Small intestine (tissue), 7 donors: ENCODE measurements at regions not wholly inside any gene's neighbourhood (a gene's known extent, or its start where the extent isn't known, plus 50 kb on each side); places are given as distances from the start of the nearest gene placed in this dataset.
"Not testable (repeated sequence)": the region's sequence is repeated elsewhere in the genome, so short reads cannot be mapped to it uniquely, and the experiment has no call there.

Source experiments
- DNase-seq, 2 donors: peaks; one replicate each; pipeline versions ENCODE4 v3.0.0 to v3.0.0-alpha.2; 2013
- FAIRE-seq: peaks from 2 replicates; lab custom pipeline; 2012; peaks lifted over from hg19 to GRCh38; lab: Jason Lieb, UNC
- H3K27ac ChIP-seq, 3 donors: one replicate each; pipeline ENCODE4 v1.5.1; 2013; ENCODE audit warnings: low read length in 2 of 3, mild to moderate bottlenecking in 2 of 3, control low read depth in 1 of 3, inconsistent platforms in 1 of 3, low read depth in 1 of 3, moderate library complexity in 1 of 3
- H3K27me3 ChIP-seq, 3 donors: one replicate each; pipeline ENCODE4 v1.6.1; 2013; ENCODE audit warnings: low read length in 3 of 3, inconsistent platforms in 1 of 3; ENCODE audit not compliant: control insufficient read depth in 3 of 3, insufficient read depth in 3 of 3
- H3K36me3 ChIP-seq, 3 donors: one replicate each; pipeline ENCODE4 v1.6.1; 2013; ENCODE audit warnings: low read length in 3 of 3, inconsistent platforms in 1 of 3, low read depth in 1 of 3, mild to moderate bottlenecking in 1 of 3, moderate library complexity in 1 of 3; ENCODE audit not compliant: control insufficient read depth in 3 of 3, insufficient read depth in 2 of 3
- H3K4me1 ChIP-seq, 3 donors: one replicate each; pipeline ENCODE4 v1.6.1; 2013; ENCODE audit warnings: low read length in 2 of 3, inconsistent platforms in 1 of 3, low read depth in 1 of 3, mild to moderate bottlenecking in 1 of 3, moderate library complexity in 1 of 3; ENCODE audit not compliant: control insufficient read depth in 3 of 3, insufficient read depth in 2 of 3
- H3K4me3 ChIP-seq, 3 donors: one replicate each; pipeline ENCODE4 v1.5.1; 2013; ENCODE audit warnings: low read length in 3 of 3, control low read depth in 1 of 3, inconsistent platforms in 1 of 3, low read depth in 1 of 3, mild to moderate bottlenecking in 1 of 3, moderate library complexity in 1 of 3
- H3K9me3 ChIP-seq, 2 donors: one replicate each; pipeline ENCODE4 v1.6.1; 2013; ENCODE audit warnings: low read depth in 1 of 2, low read length in 1 of 2; ENCODE audit not compliant: control insufficient read depth in 2 of 2, insufficient read depth in 1 of 2
- WGBS, 3 donors: extraction: QIAGEN DNeasy Blood & Tissue Kit; methylation state at CpG; one replicate each; pipeline ENCODE4 v1.1.7; 2013; 5-methylcytosine and 5-hydroxymethylcytosine counted together
- donor health status: healthy with polysubstance abuse.
- donor health status: control.
- donor health status: control.
- donor health status: Bipolar disorder and iron deficiency.
- donor health status: healthy.

GRCh38 chr16:35152067-35152627, 1692.7 kb downstream of the TP53TG3F start:
- H3K27ac ChIP-seq, result no peak overlapping the region
- WGBS, 3 donors, result 13 to 30% (median 15%) methylated on average over 1 of the region's 1 CpG
- no peaks in the 10 kb centered on the region for H3K36me3 ChIP-seq
- no peak overlapping the region for H3K4me3 ChIP-seq
- no peaks in the 10 kb centered on the region for H3K4me1 ChIP-seq
- H3K27me3 ChIP-seq, result no peaks in the 10 kb centered on the region
- FAIRE-seq (no peak), DNase-seq (no peak)
- peaks cover 1 to 37% of the 10 kb centered on the region in 2 donors for H3K9me3 ChIP-seq

- peaks cover 1 to 23% of the 10 kb centered on the region in 2 donors for H3K9me3 ChIP-seq
- H3K4me1 ChIP-seq, result no peaks in the 10 kb centered on the region
- no peak overlapping the region for H3K27ac ChIP-seq
- no peak overlapping the region for H3K4me3 ChIP-seq
- no peaks in the 10 kb centered on the region for H3K27me3 ChIP-seq
- DNase-seq (no peak), FAIRE-seq (no peak)
- no peaks in the 10 kb centered on the region for H3K36me3 ChIP-seq
Measured at GRCh38 chr16:35154627-35155026, 1695.2 kb downstream of the TP53TG3F start.

GRCh38 chr16:35157549-35157948, 1698.1 kb downstream of the TP53TG3F start:
- not testable (repeated sequence) for H3K4me1 ChIP-seq, H3K27me3 ChIP-seq, H3K4me3 ChIP-seq, FAIRE-seq, H3K36me3 ChIP-seq, DNase-seq, H3K9me3 ChIP-seq, H3K27ac ChIP-seq
- WGBS, 3 donors, result 77 to 87% (median 83%) methylated on average over 15 of the region's 15 CpGs

GRCh38 chr16:35169324-35169723, 1709.9 kb downstream of the TP53TG3F start:
- peaks cover 0 to 14% of the 10 kb centered on the region in 2 donors for H3K9me3 ChIP-seq
- FAIRE-seq, DNase-seq, H3K4me3 ChIP-seq, H3K27ac ChIP-seq, H3K4me1 ChIP-seq, H3K27me3 ChIP-seq, H3K36me3 ChIP-seq: not testable (repeated sequence)
- WGBS, 3 donors, result 75 to 83% (median 77%) methylated on average over 12 to 14 of the region's 14 CpGs

GRCh38 chr16:35170061-35170460, 1710.6 kb downstream of the TP53TG3F start:
- H3K27ac ChIP-seq, H3K4me3 ChIP-seq, DNase-seq, H3K27me3 ChIP-seq, H3K4me1 ChIP-seq, H3K36me3 ChIP-seq, FAIRE-seq: not testable (repeated sequence)
- peaks cover 0 to 15% of the 10 kb centered on the region in 2 donors for H3K9me3 ChIP-seq
- 77 to 86% (median 84%) methylated on average over 36 to 42 of the region's 42 CpGs for WGBS, 3 donors

GRCh38 chr16:35170610-35171009, 1711.2 kb downstream of the TP53TG3F start:
- no peaks in the 10 kb centered on the region for H3K4me1 ChIP-seq
- FAIRE-seq, result no peak
- H3K36me3 ChIP-seq, result no peaks in the 10 kb centered on the region
- no peak for DNase-seq
- no peak overlapping the region for H3K27ac ChIP-seq
- peaks cover 0 to 15% of the 10 kb centered on the region in 2 donors for H3K9me3 ChIP-seq
- H3K4me3 ChIP-seq, result no peak overlapping the region
- WGBS, 3 donors, result 85 to 96% (median 85%) methylated on average over 3 of the region's 3 CpGs
- no peaks in the 10 kb centered on the region for H3K27me3 ChIP-seq

GRCh38 chr16:35171106-35171505, 1711.7 kb downstream of the TP53TG3F start:
- Histone ChIP-seq H3K36me3 (no peaks in the 10 kb centered on the region), H3K27me3 (no peaks in the 10 kb centered on the region), H3K4me3 (no peak overlapping the region), H3K4me1 (no peaks in the 10 kb centered on the region), H3K9me3 (peaks cover 0 to 15% of the 10 kb centered on the region in 2 donors), H3K27ac (no peak overlapping the region)
- FAIRE-seq (no peak), DNase-seq (no peak)
- WGBS, 3 donors, result 73% methylated on average over 6 of the region's 6 CpGs

- Histone ChIP-seq H3K36me3 (no peaks in the 10 kb centered on the region), H3K27ac (no peak overlapping the region), H3K4me3 (no peak overlapping the region), H3K27me3 (no peaks in the 10 kb centered on the region), H3K9me3 (peaks cover 2 to 26% of the 10 kb centered on the region in 2 donors), H3K4me1 (no peaks in the 10 kb centered on the region)
- FAIRE-seq, result no peak
- 90% methylated on average over 29 of the region's 29 CpGs for WGBS, 3 donors
- no peak for DNase-seq
Measured at GRCh38 chr16:35173295-35173694, 1713.9 kb downstream of the TP53TG3F start.

- no peaks in the 10 kb centered on the region for H3K4me1 ChIP-seq
- WGBS, 3 donors, result 77 to 82% (median 80%) methylated on average over 4 of the region's 4 CpGs
- H3K27ac ChIP-seq, result no peak overlapping the region
- no peaks in the 10 kb centered on the region for H3K36me3 ChIP-seq
- peaks cover 2 to 26% of the 10 kb centered on the region in 2 donors for H3K9me3 ChIP-seq
- no peak for FAIRE-seq
- DNase-seq, result no peak
- H3K4me3 ChIP-seq, result no peak overlapping the region
- H3K27me3 ChIP-seq, result no peaks in the 10 kb centered on the region
Measured at GRCh38 chr16:35174016-35174415, 1714.6 kb downstream of the TP53TG3F start.
